Stimulated activated naive CD8-positive, alpha-beta T cell treated with anti-CD3 and anti-CD28 coated beads, Interleukin-15, Interleukin-2, amounts not matched to agents 100 ng/mL and 50 ng/mL, for 24 hours (primary cell): ENCODE measurements at regions not wholly inside any gene's neighbourhood (a gene's known extent, or its start where the extent isn't known, plus 50 kb on each side); places are given as distances from the start of the nearest gene placed in this dataset.
A peak's percentile ranks its signal among the peaks of the same experiment; 100 is the strongest.

Source experiments
- H3K27ac Mint-ChIP-seq: one replicate; pipeline ENCODE4 v1.8.0; 2021; ENCODE audit warnings: mild to moderate bottlenecking, mixed read lengths
- H3K27me3 Mint-ChIP-seq: one replicate; pipeline ENCODE4 v1.8.0; 2021; ENCODE audit warnings: mixed read lengths
- H3K36me3 Mint-ChIP-seq: one replicate; pipeline ENCODE4 v1.8.0; 2021; ENCODE audit warnings: low read depth, mixed read lengths
- H3K4me1 Mint-ChIP-seq: one replicate; pipeline ENCODE4 v1.8.0; 2021; ENCODE audit warnings: low read depth, mixed read lengths
- H3K4me3 Mint-ChIP-seq: one replicate; pipeline ENCODE4 v1.8.0; 2021; ENCODE audit warnings: mild to moderate bottlenecking, mixed read lengths
- H3K9me3 Mint-ChIP-seq: one replicate; pipeline ENCODE4 v1.8.0; 2021; ENCODE audit warnings: mixed read lengths

- H3K36me3 Mint-ChIP-seq, result no peaks in the 10 kb centered on the region
- no peak overlapping the region for H3K27ac Mint-ChIP-seq
- H3K4me3 Mint-ChIP-seq, result no peak overlapping the region
- H3K4me1 Mint-ChIP-seq, result no peaks in the 10 kb centered on the region
- H3K9me3 Mint-ChIP-seq, result no peaks in the 10 kb centered on the region
- H3K27me3 Mint-ChIP-seq, result peaks cover 3% of the 10 kb centered on the region
Measured at GRCh38 chr15:66952756-66953522, 112.5 kb upstream of the SMAD3 start.

- no peaks in the 10 kb centered on the region for H3K36me3 Mint-ChIP-seq
Measured at GRCh38 chr15:66953523-66954229, 111.7 kb upstream of the SMAD3 start.

DNA sequence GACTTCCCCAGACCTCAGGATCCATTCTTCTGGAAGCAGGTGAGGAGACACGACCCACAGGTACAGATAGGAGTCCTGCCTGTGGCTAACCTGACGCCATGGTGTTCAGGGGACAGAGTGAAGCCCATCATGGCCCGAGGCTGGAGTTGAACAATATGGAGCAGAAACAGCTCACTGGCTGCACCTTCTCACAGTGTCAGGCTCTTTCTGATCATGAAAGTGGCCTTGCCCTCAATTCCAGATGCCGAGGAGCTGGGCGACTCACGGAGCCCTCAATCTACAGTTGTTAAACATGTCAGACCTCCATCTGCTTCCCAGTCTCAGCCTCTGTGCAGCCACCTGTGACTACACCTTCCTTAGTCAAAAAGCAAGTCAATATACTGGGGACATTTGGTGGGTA, 110.8 kb upstream of the SMAD3 start:
- Mint-ChIP-seq H3K36me3 (no peaks in the 10 kb centered on the region), H3K4me1 (no peaks in the 10 kb centered on the region), H3K9me3 (no peaks in the 10 kb centered on the region), H3K4me3 (no peak overlapping the region), H3K27me3 (peaks cover 8% of the 10 kb centered on the region), H3K27ac (no peak overlapping the region)

More at GRCh38 chr15:66953523-66954229, 111.7 kb upstream of the SMAD3 start:
- H3K9me3 Mint-ChIP-seq, result no peaks in the 10 kb centered on the region
- H3K4me3 Mint-ChIP-seq, result no peak overlapping the region
- H3K27ac Mint-ChIP-seq, result no peak overlapping the region
- no peaks in the 10 kb centered on the region for H3K4me1 Mint-ChIP-seq
- peaks cover 8% of the 10 kb centered on the region for H3K27me3 Mint-ChIP-seq

DNA sequence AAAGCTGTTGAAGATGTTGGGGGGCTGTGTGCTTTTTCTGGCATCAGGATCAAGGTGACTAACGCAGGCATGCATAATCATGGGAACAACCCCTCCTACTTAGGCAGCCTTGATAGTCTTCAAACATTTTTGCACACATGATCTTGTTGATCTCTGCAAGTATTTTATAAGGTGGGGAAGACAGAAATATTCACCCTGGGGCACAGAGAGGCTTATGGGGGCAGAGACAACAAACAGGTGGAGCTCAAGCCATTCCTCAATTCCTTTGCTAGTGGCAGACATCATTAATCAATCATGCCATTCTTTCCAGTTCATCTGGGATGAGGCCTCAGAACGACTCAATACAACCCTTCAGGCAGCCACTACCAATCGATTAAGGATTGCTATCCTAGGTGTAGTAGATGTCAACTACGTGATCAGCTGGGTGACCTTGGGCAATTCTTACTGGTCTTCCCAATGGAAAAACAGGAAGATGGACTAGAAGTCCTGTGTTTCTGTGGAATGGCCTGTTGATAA, 110.3 kb upstream of the SMAD3 start:
- H3K27me3 Mint-ChIP-seq, result peaks cover 8% of the 10 kb centered on the region
- no peak overlapping the region for H3K27ac Mint-ChIP-seq
- no peaks in the 10 kb centered on the region for H3K36me3 Mint-ChIP-seq
- H3K4me3 Mint-ChIP-seq, result no peak overlapping the region
- no peaks in the 10 kb centered on the region for H3K9me3 Mint-ChIP-seq
- no peaks in the 10 kb centered on the region for H3K4me1 Mint-ChIP-seq

DNA sequence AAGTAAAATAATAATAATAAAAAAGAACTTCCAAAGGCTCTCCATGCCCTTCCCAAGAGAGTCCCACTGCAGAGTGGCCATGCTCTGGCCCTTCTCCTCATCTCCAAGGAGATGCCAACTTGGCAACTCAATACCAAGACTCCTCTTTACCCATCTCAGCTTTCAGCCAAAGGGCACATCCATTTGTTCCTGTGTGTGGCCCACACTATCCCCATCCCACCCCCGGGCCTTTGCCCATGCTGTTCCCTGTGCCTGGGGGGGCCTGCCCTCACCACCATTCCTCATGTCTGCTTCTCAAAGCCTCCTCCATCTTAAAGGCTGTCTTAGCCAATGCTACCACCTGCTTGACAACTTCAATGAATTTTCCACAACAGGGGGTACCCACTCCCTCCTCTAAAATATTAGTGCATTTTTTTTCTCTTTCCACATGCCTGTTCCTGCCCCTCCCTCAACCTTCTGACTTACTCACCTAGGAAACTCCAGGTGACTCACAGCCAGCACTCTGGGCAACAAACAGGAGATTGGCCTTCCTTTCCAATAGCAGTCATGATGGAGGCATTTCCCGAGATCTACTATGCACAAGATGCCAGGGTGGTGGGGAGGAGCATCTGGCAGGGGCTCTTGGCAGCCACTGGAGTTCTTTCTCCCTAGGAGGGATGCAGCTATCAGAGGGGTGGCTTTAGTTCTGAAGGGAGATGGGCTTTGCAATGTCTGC, 109.4 kb upstream of the SMAD3 start:
- Mint-ChIP-seq H3K9me3 (no peaks in the 10 kb centered on the region), H3K4me3 (no peak overlapping the region), H3K4me1 (no peaks in the 10 kb centered on the region), H3K27ac (peak overlapping the region; percentile 3), H3K36me3 (no peaks in the 10 kb centered on the region), H3K27me3 (peaks cover 8% of the 10 kb centered on the region)

- H3K4me3 Mint-ChIP-seq, result no peak overlapping the region
- H3K4me1 Mint-ChIP-seq, result no peaks in the 10 kb centered on the region
- H3K36me3 Mint-ChIP-seq, result no peaks in the 10 kb centered on the region
- no peak overlapping the region for H3K27ac Mint-ChIP-seq
- H3K9me3 Mint-ChIP-seq, result no peaks in the 10 kb centered on the region
- H3K27me3 Mint-ChIP-seq, result peaks cover 5% of the 10 kb centered on the region
Measured at GRCh38 chr15:66956672-66957430, 108.6 kb upstream of the SMAD3 start.

DNA sequence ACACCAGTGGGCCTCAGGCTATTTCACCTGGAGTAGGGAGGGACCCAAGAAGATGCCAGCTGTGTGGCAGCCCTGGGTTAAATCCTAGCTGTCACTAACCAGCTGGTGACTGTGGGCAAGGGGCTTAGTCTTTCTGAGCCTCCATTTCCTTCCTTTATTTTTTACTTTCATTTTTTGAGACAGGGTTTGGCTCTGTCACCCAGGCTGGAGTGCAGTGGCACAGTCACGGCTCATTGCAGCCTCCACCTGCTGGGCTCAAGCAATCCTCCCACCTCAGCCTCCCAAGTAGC, 108.0 kb upstream of the SMAD3 start:
- Mint-ChIP-seq H3K27me3 (peaks cover 5% of the 10 kb centered on the region), H3K4me1 (no peaks in the 10 kb centered on the region), H3K36me3 (no peaks in the 10 kb centered on the region), H3K9me3 (no peaks in the 10 kb centered on the region), H3K4me3 (no peak overlapping the region), H3K27ac (no peak overlapping the region)

DNA sequence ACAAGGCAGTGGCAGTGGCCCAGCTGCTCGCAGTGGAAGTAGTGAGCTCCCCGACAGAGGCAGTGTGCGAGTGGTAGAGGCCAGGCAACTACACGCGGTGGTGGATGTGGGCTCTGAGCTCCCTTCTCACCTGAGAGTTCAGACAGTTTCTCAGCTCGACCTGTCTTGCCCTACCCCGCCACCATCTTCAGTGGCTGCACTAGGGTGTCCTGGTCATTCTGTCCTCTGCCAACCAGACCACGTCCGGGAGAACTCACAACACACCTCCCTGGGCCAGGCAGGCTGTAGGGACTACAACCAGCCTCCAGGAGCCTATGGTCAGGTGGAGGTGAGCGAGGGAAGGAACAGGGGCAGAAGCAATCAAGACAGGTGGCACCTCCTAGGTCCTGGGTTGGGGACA, 106.3 kb upstream of the SMAD3 start:
- Mint-ChIP-seq H3K4me3 (no peak overlapping the region), H3K9me3 (no peaks in the 10 kb centered on the region), H3K27ac (no peak overlapping the region), H3K27me3 (peaks cover 5% of the 10 kb centered on the region), H3K4me1 (no peaks in the 10 kb centered on the region), H3K36me3 (no peaks in the 10 kb centered on the region)

GRCh38 chr15:66959875-66960274, 105.5 kb upstream of the SMAD3 start:
- H3K27me3 Mint-ChIP-seq, result peaks cover 5% of the 10 kb centered on the region
- no peaks in the 10 kb centered on the region for H3K4me1 Mint-ChIP-seq
- no peaks in the 10 kb centered on the region for H3K9me3 Mint-ChIP-seq
- no peak overlapping the region for H3K4me3 Mint-ChIP-seq
- no peak overlapping the region for H3K27ac Mint-ChIP-seq
- H3K36me3 Mint-ChIP-seq, result no peaks in the 10 kb centered on the region

DNA sequence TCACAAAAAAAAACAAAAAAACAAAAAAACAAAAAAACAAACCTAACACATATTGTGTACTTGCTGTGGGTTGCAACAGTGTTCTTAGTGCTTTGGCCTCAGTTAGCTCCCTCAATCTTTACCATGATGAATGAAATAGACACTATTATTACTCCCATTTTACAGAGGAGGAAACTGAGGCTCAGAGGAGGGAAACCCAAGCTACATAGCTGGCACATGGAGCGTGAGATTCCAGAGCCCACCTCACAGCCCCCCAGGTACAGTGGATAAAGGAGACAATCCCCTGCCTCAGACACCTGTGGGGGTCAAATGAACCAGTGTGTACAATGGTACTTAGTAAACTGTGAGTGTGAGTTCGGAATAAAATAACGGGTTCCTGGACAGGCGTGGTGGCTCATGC, 104.9 kb upstream of the SMAD3 start:
- H3K4me3 Mint-ChIP-seq, result no peak overlapping the region

GRCh38 chr15:66961407-66961884, 104.0 kb upstream of the SMAD3 start:
- H3K4me3 Mint-ChIP-seq, result no peak overlapping the region
- no peaks in the 10 kb centered on the region for H3K4me1 Mint-ChIP-seq
- H3K9me3 Mint-ChIP-seq, result no peaks in the 10 kb centered on the region
- H3K27ac Mint-ChIP-seq, result no peak overlapping the region
- no peaks in the 10 kb centered on the region for H3K36me3 Mint-ChIP-seq
- peaks cover 5% of the 10 kb centered on the region for H3K27me3 Mint-ChIP-seq

More for the DNA sequence above, 104.9 kb upstream of the SMAD3 start:
- Mint-ChIP-seq H3K4me1 (no peaks in the 10 kb centered on the region), H3K27me3 (peaks cover 5% of the 10 kb centered on the region), H3K9me3 (no peaks in the 10 kb centered on the region), H3K36me3 (no peaks in the 10 kb centered on the region), H3K27ac (no peak overlapping the region)

- Mint-ChIP-seq H3K4me3 (no peak overlapping the region), H3K27me3 (peaks cover 5% of the 10 kb centered on the region), H3K4me1 (no peaks in the 10 kb centered on the region), H3K27ac (no peak overlapping the region), H3K9me3 (no peaks in the 10 kb centered on the region), H3K36me3 (no peaks in the 10 kb centered on the region)
Measured at GRCh38 chr15:66961901-66962300, 103.5 kb upstream of the SMAD3 start.

DNA sequence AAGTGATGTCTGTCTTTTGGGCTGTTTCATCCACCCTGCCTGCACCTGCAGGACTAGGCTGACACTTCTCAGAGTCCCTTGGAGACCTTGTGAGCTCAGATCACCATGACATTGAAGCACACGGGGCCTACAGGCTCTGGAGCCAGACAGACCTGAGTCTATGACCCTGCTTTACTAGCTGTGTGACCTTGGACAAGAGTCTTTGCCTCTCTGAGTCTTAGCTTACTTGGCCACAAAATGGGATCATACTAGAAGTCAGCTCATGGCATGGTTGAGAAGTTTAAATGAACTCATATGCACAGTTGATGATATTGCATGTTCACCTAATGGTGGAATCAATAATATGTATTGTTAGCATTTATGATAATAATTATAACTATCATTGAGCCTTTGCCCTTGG, 102.9 kb upstream of the SMAD3 start:
- Mint-ChIP-seq H3K27ac (no peak overlapping the region), H3K4me3 (no peak overlapping the region), H3K27me3 (peaks cover 5% of the 10 kb centered on the region), H3K9me3 (no peaks in the 10 kb centered on the region), H3K4me1 (no peaks in the 10 kb centered on the region), H3K36me3 (no peaks in the 10 kb centered on the region)

DNA sequence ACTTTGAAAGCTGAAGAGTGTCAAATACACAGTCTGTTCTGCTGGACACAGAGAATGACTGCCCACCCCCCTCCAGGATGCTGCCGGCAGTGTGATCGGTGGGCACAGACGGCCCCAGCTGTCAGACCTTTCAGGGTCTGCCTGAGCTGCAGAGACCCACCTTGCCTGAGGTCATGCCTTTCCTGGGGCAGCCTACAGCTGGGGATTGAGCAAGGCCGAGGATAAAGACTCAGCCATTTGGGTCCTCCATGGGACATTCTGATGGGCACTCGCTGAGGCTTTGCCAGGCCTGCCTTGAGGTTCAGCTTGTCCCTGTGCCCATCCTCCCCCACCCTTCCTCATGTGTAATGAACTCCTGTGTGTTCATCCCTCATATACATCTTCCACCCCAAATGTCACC, 102.3 kb upstream of the SMAD3 start:
- Mint-ChIP-seq H3K4me3 (no peak overlapping the region), H3K27ac (no peak overlapping the region), H3K36me3 (no peaks in the 10 kb centered on the region), H3K4me1 (no peaks in the 10 kb centered on the region), H3K27me3 (peaks cover 3% of the 10 kb centered on the region), H3K9me3 (no peaks in the 10 kb centered on the region)
